Stimulated activated CD8-positive, alpha-beta memory T cell treated with anti-CD3 and anti-CD28 coated beads, Interleukin-2, amount 100 ng/mL, for 48 hours (primary cell): ENCODE measurements at regions not wholly inside any gene's neighbourhood (a gene's known extent, or its start where the extent isn't known, plus 50 kb on each side); places are given as distances from the start of the nearest gene placed in this dataset.

Experiments used
- DNase-seq, 2 donors: peaks; one replicate each; pipeline ENCODE4 v3.0.0-alpha.2; 2020; ENCODE audit warnings: low read depth in 2 of 2

DNA sequence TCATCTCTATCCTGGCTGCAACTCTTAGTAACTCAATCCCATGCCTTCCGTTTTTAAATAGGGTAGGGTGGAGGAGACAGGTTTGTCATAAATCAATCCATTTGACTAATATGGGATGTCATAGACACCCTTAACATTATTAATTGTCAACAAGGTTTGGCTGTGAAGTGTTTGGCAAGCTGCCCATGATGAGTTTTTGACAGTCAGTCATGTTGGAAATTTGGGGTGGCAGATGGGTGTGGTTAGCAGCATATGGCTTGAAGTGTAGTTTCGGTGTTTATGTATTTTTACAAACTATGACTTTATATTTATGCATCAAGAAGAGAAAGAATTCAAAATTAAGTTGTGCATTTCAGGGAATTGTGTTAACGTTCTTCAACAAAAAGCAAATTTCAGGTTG is 221.8 kb upstream of the CDH5 start:
- DNase-seq = no peak

DNA sequence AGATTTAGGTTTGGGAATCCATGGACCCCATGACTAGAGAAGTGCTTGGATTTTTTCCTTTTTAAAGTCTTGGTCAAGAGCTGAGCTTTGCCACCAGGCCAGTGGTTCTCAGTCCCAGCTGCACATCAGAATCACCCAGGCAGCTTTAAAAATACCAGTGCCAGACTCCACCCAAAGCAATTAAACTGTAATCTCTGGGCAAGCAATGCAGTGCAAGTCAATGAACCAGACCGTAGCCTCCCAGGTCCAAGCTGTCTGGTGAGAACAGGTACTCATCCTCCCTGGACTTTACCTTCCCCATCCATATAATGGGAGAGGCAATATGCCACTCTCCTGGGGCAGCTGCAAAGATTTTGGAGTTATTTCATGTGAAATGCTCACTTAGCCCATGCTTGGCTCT is 223.1 kb upstream of the CDH5 start:
- no peak for DNase-seq

- no peak for DNase-seq
These were observed 224.6 kb upstream of the CDH5 start for GRCh38 chr16:66141885-66142284.

DNA sequence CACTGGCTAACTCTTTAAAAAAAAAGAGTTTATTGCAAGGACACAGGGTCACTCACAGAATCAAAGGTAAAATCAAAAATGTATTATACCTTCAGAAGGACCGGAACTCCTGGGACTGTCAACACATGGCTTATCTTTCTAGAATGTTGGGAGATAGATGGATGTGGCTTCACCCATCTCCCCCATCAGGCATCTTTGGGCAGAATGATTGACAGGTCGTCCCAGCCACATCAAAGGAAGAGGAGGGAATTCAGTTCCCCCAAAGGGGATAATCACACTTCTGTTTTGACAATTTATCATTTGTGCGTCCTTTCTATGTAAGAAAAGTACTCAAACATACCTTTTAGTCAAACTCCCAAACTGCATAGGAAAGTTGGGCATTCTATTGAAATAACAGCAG is 228.6 kb upstream of the CDH5 start:
- DNase-seq = no peak

GRCh38 chr16:66136841-66137240 is 229.7 kb upstream of the CDH5 start:
- DNase-seq = no peak

DNA sequence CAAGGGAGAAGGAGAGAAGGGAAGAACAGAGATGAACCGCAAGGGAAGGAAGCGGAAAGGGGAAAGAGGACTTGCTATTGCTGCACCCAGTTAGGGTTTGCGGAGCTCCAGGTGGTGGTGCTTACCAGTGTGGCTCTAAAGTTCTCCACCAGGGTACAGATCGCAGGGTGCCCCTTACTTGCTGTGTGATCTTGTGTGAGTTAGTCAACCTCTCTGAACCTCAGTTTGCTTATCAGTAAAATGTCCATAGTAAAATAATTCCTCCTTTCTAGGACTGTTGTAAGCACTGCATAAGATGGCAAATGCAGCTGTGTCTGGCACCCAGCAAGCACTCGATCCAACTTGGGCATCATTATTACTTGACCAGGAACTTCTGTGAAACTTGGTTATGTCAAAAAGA is 230.7 kb upstream of the CDH5 start:
- no peak for DNase-seq

GRCh38 chr16:66135421-66135831 is 231.1 kb upstream of the CDH5 start:
- no peak for DNase-seq

DNA sequence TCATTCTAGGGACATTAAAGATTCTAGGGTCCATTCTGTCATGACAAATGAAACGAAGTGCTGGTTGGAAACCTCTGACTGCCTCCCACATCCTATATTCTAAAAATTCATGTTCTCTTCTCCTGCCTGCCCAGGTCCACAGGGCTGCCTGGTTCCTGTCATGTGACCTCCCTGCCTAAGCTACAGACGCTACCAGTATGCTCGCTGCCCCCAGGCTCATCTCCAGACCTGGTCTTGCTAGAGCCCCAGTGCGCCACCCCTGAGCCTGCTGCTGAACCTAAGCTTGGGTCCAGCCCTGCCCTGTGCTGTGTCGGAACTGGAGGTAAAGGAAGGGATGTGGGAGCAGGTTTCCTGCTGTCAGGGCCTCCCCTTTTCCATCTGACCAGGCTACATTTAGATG is 231.6 kb upstream of the CDH5 start:
- DNase-seq = no peak

DNA sequence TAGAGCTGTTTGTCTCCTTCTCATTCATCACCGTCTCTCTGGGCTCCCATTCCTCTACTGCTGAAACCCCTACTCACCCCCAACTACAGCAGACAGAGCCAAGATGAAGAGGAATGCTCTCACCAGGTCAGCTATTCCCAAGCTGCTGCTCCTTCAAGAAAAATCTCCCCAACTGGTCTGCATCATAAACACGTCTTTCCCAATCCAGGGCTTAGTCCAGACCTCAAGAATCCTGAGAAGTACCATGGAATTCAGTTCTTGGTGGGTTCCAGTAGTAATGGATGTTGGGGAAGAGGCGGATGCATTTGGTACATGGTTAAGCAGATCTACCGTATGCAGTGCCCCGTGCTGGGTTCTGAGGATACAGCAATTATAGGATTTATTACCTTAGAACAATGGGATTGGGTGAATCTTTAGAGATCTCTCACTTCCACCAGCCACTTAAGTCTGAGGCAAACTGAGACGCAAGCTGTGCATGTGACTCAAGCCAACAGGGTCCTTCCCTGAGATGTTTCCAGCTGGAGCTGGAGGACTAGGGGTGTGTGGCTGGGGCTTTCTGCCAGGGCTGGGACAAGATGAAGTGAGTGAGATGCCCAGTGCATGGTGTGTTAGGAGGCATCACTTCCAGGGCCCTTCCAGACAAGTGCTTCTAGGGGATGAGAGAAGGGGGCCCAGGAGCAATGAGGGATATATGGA is 232.7 kb upstream of the CDH5 start:
- no peak for DNase-seq

GRCh38 chr16:66131895-66132294 is 234.6 kb upstream of the CDH5 start:
- DNase-seq = no peak

GRCh38 chr16:66131156-66131807 is 235.2 kb upstream of the CDH5 start:
- no peak for DNase-seq

- DNase-seq = no peak
These were observed 236.1 kb upstream of the CDH5 start for GRCh38 chr16:66130296-66130905.

GRCh38 chr16:66129196-66129595 is 237.3 kb upstream of the CDH5 start:
- DNase-seq = no peak

GRCh38 chr16:66128371-66128770 is 238.1 kb upstream of the CDH5 start:
- no peak for DNase-seq

GRCh38 chr16:66127459-66128370 is 238.8 kb upstream of the CDH5 start:
- no peak for DNase-seq

GRCh38 chr16:66121466-66121865 is 245.0 kb upstream of the CDH5 start:
- DNase-seq = no peak

DNA sequence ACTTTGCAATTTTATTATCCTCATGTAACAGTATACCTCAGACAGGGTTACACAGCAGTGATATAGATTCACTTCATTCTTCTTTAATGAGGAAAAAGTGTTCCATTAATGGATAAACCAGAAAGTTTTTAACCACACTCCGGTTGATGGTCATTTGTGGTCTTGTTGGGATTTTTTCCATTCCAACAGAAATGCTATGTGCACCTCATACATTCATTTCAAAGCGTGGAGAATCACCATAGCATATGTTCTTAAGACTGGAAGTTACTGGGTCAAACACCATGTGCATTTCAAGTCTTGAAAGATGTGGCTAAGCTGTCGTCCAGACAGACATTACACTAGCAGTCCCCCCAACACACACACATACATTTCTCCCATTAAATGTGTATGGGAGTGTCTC is 245.8 kb upstream of the CDH5 start:
- DNase-seq = no peak

GRCh38 chr16:66116163-66117002 is 250.1 kb upstream of the CDH5 start:
- no peak for DNase-seq

- no peak for DNase-seq
These were observed 251.1 kb upstream of the CDH5 start for GRCh38 chr16:66115373-66115772.

DNA sequence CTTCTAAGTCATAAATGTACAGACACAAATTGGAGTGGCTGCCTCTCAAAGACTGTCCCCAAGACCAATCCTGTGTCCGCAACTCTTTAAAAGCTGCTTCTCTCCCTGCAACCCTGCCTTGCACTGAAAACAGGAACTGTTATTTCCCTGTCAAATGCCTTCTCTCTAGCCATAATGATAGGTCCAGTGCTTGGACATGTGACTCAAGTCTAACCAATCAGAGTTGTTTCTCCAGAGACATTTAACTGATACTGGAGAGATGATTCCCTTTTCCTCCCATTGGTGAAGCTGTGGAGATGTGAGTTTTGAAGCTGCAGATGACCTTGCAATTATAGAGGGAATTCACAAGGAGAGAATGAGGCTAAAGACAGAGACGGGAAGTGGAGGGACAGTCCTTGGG is 253.3 kb upstream of the CDH5 start:
- no peak for DNase-seq

DNA sequence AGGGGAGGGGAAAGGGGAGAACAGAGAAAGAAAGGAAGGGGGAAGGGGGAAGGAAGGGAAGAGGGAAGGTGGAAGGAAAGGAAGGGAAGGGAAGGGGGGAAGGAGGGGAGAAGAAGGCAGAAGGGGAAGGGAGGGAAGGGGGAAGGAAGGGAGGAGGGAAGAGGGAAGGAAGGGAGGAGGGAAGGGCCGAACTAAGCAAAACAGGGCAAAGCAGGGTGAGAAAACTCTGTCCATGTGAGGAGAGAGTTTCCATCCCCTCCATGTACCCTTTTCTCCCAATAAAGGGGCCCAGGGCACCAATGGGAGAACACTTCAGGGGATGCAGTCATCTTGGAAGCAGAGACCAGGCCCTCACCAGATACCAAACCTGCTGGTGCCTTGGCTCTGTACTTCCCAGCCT is 256.8 kb upstream of the CDH5 start:
- no peak for DNase-seq
